Gastrocnemius medialis (tissue), 4 donors: ENCODE measurements at regions not wholly inside any gene's neighbourhood (a gene's known extent, or its start where the extent isn't known, plus 50 kb on each side); places are given as distances from the start of the nearest gene placed in this dataset.

ENCODE experiments used
- ATAC-seq, 2 donors: fragments of 150-250 bp; one replicate each; pipeline ENCODE4 v1.9.1; 2016
- DNase-seq, 2 donors: peaks; one replicate each; pipeline ENCODE4 v3.0.0-alpha.2; 2019
- H3K27ac ChIP-seq, 4 donors: fragments of 200-600 bp; sonication (generic); 1 replicate in 1 of 4; 2 replicates in 3 of 4; pipeline ENCODE4 v1.5.1; 2016 to 2018; ENCODE audit warnings: mild to moderate bottlenecking in 2 of 4, moderate library complexity in 1 of 4
- H3K27me3 ChIP-seq, 3 donors: fragments of 200-600 bp; sonication (generic) in 2 of 3; 1 replicate in 1 of 3; 2 replicates in 2 of 3; pipeline versions ENCODE4 v1.5.1 to v1.6.0; 2016 to 2019; ENCODE audit warnings: mild to moderate bottlenecking in 1 of 3, moderate library complexity in 1 of 3
- H3K36me3 ChIP-seq, 2 donors: fragments of 200-600 bp; sonication (generic) in 1 of 2; one replicate each; pipeline ENCODE4 v1.5.1; 2017 to 2018
- H3K4me1 ChIP-seq, 2 donors: fragments of 200-600 bp; sonication (generic) in 1 of 2; one replicate each; pipeline ENCODE4 v1.5.1; 2016 to 2017; ENCODE audit warnings: mild to moderate bottlenecking in 2 of 2
- H3K4me3 ChIP-seq, 4 donors: fragments of 200-600 bp; sonication (generic) in 3 of 4; 1 replicate in 1 of 4; 2 replicates in 3 of 4; pipeline ENCODE4 v1.5.1; 2016 to 2019; ENCODE audit warnings: mild to moderate bottlenecking in 2 of 4
- H3K9me3 ChIP-seq, 3 donors: fragments of 200-600 bp; sonication (generic) in 2 of 3; 1 replicate in 1 of 3; 2 replicates in 2 of 3; pipeline ENCODE4 v1.5.1; 2016 to 2019
- POLR2A ChIP-seq, 2 donors: fragments of 450-650 bp; IDR thresholded peaks; one replicate each; pipeline ENCODE4 v1.6.1; 2017; ENCODE audit warnings: antibody characterized with exemption in 2 of 2, mild to moderate bottlenecking in 2 of 2, moderate library complexity in 2 of 2
- in situ Hi-C, 4 donors: fragments of 200-750 bp; cut with MboI; loops; one replicate each; pipeline versions ENCODE4 v1.15.0 to v1.8.0; 2017; ENCODE audit warnings: low sequenced_read_pairs in 4 of 4
- intact Hi-C: fragments of 100-400 bp; cut with DNase I; formaldehyde crosslinking; loops from one replicate; pipeline ENCODE4 v1.15.1; 2023; ENCODE audit warnings: low total_unique reads
- TF ChIP-seq, protein P1 (sequence below), 5 experiments: fragments of 450-650 bp in 3 of 5; fragments of 200-600 bp in 2 of 5; sonication (generic) in 2 of 5; IDR thresholded peaks in 4 of 5; conservative IDR thresholded peaks in 1 of 5; 1 replicate in 4 of 5; 2 replicates in 1 of 5; pipeline ENCODE4 v1.5.1; 2016 to 2019; ENCODE audit warnings: antibody characterized with exemption in 5 of 5, mild to moderate bottlenecking in 3 of 5, moderate library complexity in 3 of 5

DNA sequence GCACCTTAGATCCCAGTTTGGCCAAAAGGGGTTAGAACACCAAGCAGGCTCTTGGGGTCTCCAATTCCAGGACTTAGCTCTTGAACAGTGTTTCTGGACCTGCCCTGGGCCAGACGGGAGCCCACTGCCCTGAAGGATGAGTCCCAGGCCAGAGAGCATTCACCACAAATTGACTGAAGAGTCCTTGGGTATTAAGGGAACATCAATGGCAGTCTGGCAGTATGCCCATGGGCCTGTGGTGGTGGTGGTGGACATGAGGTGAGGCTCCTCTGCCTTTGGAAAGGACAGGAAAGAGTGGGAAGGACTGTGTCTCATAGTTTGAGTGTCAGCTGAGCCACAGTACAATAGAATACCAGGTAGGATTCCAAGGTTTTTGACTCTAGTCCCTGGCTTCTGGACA, 960.0 kb downstream of the DIPK2A start:
- DNase-seq (no peak), ATAC-seq (no peak)
- intact Hi-C loops: no loop called here
- Histone ChIP-seq H3K4me3 (no peak overlapping the region), H3K27me3 (no peaks in the 10 kb centered on the region), H3K4me1 (no peaks in the 10 kb centered on the region), H3K27ac (no peak overlapping the region), H3K9me3 (no peaks in the 10 kb centered on the region), H3K36me3 (no peaks in the 10 kb centered on the region)
- TF ChIP-seq, protein P1, sequence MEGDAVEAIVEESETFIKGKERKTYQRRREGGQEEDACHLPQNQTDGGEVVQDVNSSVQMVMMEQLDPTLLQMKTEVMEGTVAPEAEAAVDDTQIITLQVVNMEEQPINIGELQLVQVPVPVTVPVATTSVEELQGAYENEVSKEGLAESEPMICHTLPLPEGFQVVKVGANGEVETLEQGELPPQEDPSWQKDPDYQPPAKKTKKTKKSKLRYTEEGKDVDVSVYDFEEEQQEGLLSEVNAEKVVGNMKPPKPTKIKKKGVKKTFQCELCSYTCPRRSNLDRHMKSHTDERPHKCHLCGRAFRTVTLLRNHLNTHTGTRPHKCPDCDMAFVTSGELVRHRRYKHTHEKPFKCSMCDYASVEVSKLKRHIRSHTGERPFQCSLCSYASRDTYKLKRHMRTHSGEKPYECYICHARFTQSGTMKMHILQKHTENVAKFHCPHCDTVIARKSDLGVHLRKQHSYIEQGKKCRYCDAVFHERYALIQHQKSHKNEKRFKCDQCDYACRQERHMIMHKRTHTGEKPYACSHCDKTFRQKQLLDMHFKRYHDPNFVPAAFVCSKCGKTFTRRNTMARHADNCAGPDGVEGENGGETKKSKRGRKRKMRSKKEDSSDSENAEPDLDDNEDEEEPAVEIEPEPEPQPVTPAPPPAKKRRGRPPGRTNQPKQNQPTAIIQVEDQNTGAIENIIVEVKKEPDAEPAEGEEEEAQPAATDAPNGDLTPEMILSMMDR (IDR thresholded peaks at IDR 0.05 in 4 of 5, conservative IDR thresholded peaks at IDR 0.05 in 1 of 5): no peak
- TF ChIP-seq POLR2A (IDR thresholded peaks at IDR 0.05): no peak
- in situ Hi-C loops: no loop called here

DNA sequence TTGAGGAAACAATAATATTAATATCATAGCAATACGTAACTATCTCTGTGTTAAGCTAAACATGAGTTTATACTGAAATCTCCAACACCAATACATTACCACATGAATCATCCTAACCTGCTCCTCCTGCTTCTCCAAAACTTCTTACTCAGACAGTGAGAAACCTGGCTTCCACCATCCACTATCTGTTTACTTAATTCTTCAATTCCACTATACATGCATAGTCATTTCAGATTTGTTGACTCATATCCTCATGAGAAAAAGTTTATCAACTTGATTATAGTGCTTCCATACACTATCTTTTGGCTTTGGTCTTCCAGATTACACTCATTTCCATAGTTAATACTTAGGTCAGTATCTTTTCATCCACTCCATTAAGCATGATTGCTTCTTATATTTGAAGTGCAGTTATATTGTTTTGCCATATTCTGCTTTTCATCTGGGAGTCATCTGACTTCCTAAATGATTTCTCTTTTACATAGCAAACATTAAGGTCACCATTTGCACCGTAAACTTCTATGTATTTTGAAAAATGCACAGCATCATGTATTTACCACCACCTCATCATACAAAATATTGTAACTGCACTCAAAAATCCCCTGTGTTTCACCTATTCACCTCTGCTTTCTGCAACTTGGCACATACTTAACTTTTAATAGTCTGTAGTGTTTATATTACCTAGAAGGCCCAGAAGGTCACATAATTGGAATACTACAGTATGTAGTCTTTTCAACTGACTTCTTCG, 970.6 kb downstream of the DIPK2A start:
- intact Hi-C loops: no loop called here
- in situ Hi-C loops: no loop called here
- Histone ChIP-seq H3K36me3 (no peaks in the 10 kb centered on the region), H3K9me3 (no peaks in the 10 kb centered on the region), H3K4me1 (no peaks in the 10 kb centered on the region), H3K27ac (no peak overlapping the region), H3K27me3 (no peaks in the 10 kb centered on the region), H3K4me3 (no peak overlapping the region)
- no peak for ATAC-seq
- no peak for DNase-seq
- TF ChIP-seq, protein P1 (IDR thresholded peaks at IDR 0.05 in 4 of 5, conservative IDR thresholded peaks at IDR 0.05 in 1 of 5): no peak
- TF ChIP-seq POLR2A (IDR thresholded peaks at IDR 0.05): no peak

DNA sequence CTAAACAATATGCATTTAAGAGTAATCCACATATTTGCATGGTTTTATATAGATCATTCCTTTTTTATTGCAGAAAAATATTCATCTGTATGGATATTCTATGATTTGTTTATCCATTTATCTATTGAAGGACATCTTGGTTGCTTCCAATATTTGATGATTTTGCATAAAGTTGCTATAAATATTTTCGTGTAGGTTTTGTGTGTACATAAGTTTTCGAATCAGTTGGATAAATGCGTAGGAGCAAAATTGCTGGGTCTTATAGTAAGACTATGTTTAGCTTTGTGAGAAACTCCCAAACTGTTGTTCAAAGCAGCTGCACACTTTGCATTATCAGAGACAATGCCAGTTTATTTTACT, 971.2 kb downstream of the DIPK2A start:
- Histone ChIP-seq H3K4me3 (no peak overlapping the region), H3K9me3 (no peaks in the 10 kb centered on the region), H3K36me3 (no peaks in the 10 kb centered on the region), H3K27ac (no peak overlapping the region), H3K4me1 (no peaks in the 10 kb centered on the region), H3K27me3 (no peaks in the 10 kb centered on the region)
- in situ Hi-C loops (no loop called here), intact Hi-C loops (no loop called here)
- DNase-seq (no peak), ATAC-seq (no peak)
- TF ChIP-seq POLR2A (IDR thresholded peaks at IDR 0.05): no peak
- TF ChIP-seq, protein P1 (IDR thresholded peaks at IDR 0.05 in 4 of 5, conservative IDR thresholded peaks at IDR 0.05 in 1 of 5): no peak

DNA sequence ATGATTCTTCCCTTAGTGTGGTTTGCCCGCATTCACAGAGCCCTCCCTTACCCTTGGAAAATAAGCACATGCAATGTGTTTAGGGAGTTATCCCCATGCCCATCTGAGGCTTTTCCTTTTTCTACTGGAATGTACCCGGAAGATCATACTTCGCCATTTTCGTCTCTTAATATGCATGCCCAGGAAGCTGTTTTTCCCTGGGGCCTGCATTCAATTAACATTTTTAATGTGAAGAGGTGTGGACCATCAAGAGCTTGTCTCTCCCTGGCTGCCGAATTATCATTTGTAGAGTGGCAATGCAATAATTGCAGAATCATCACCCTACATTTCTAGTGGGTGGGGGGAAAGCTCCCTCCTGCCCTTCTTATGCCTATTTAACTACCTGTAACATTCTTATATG, 976.3 kb downstream of the DIPK2A start:
- no peaks in the 10 kb centered on the region for H3K4me1 ChIP-seq

More for the DNA sequence above, 976.3 kb downstream of the DIPK2A start:
- no peaks in the 10 kb centered on the region for H3K9me3 ChIP-seq
- no peak for TF ChIP-seq POLR2A (IDR thresholded peaks at IDR 0.05)
- TF ChIP-seq, protein P1 (IDR thresholded peaks at IDR 0.05 in 4 of 5, conservative IDR thresholded peaks at IDR 0.05 in 1 of 5): no peak
- no peaks in the 10 kb centered on the region for H3K27me3 ChIP-seq
- H3K36me3 ChIP-seq: no peaks in the 10 kb centered on the region
- no peak for ATAC-seq
- in situ Hi-C loops (no loop called here), intact Hi-C loops (no loop called here)
- DNase-seq: no peak
- H3K4me3 ChIP-seq: no peak overlapping the region
- no peak overlapping the region for H3K27ac ChIP-seq
